22Rv1 (cell line): ENCODE measurements at regions not wholly inside any gene's neighbourhood (a gene's known extent, or its start where the extent isn't known, plus 50 kb on each side); places are given as distances from the start of the nearest gene placed in this dataset.

Experiments
- CTCF ChIP-seq: fragments of 450-650 bp; IDR thresholded peaks from 2 replicates; pipeline ENCODE4 v1.5.1; 2017; ENCODE audit warnings: mild to moderate bottlenecking
- ZFX ChIP-seq: fragments of 450-650 bp; IDR thresholded peaks from 2 replicates; pipeline ENCODE4 v1.6.1; 2017; ENCODE audit warnings: antibody characterized with exemption, borderline replicate concordance

GRCh38 chr21:35360870-35361570 is 311.9 kb upstream of the RUNX1 start:
- no peak for TF ChIP-seq CTCF
- TF ChIP-seq ZFX = no peak
